Activated CD4-positive, alpha-beta T cell treated with anti-CD3 and anti-CD28 coated beads, Interleukin-2, amount 10 ng/mL, durations not matched to agents 7 days and 5 days (primary cell): ENCODE measurements at regions not wholly inside any gene's neighbourhood (a gene's known extent, or its start where the extent isn't known, plus 50 kb on each side); places are given as distances from the start of the nearest gene placed in this dataset.

Experiments used
- CTCF ChIA-PET: fragments of 350-600 bp; sonication (Branson Sonifier 250); formaldehyde crosslinking; loops from one replicate; lab custom pipeline; 2021; ENCODE audit warnings: antibody characterized with exemption; lab: Charles Lee
- POLR2A ChIA-PET: fragments of 350-600 bp; sonication (Branson Sonifier 250); formaldehyde crosslinking; loops from one replicate; lab custom pipeline; 2021; ENCODE audit warnings: antibody characterized with exemption; lab: Charles Lee
- DNase-seq: peaks from one replicate; pipeline ENCODE4 v3.0.0-alpha.2; 2020
- H3K27ac Mint-ChIP-seq: one replicate; pipeline ENCODE4 v1.8.0; 2021; ENCODE audit warnings: mild to moderate bottlenecking, moderate library complexity, mixed read lengths
- H3K27me3 Mint-ChIP-seq: one replicate; pipeline ENCODE4 v1.8.0; 2021; ENCODE audit warnings: mixed read lengths
- H3K36me3 Mint-ChIP-seq: one replicate; pipeline ENCODE4 v1.8.0; 2021; ENCODE audit warnings: low read depth, mixed read lengths
- H3K4me1 Mint-ChIP-seq: one replicate; pipeline ENCODE4 v1.8.0; 2021; ENCODE audit warnings: mixed read lengths
- H3K4me3 Mint-ChIP-seq: one replicate; pipeline ENCODE4 v1.8.0; 2021; ENCODE audit warnings: mild to moderate bottlenecking, moderate library complexity, mixed read lengths
- H3K9me3 Mint-ChIP-seq: one replicate; pipeline ENCODE4 v1.8.0; 2021; ENCODE audit warnings: mixed read lengths

GRCh38 chr4:14267373-14268060 lies 640.0 kb upstream of the BOD1L1 start:
- H3K4me1 Mint-ChIP-seq: peaks cover 6% of the 10 kb centered on the region
- H3K4me3 Mint-ChIP-seq: no peak overlapping the region
- ChIA-PET POLR2A (no interaction called here), CTCF (no interaction called here)
- H3K27me3 Mint-ChIP-seq: no peaks in the 10 kb centered on the region
- H3K36me3 Mint-ChIP-seq: no peaks in the 10 kb centered on the region
- no peak overlapping the region for H3K27ac Mint-ChIP-seq
- H3K9me3 Mint-ChIP-seq: peaks cover 2% of the 10 kb centered on the region
- DNase-seq: no peak

DNA sequence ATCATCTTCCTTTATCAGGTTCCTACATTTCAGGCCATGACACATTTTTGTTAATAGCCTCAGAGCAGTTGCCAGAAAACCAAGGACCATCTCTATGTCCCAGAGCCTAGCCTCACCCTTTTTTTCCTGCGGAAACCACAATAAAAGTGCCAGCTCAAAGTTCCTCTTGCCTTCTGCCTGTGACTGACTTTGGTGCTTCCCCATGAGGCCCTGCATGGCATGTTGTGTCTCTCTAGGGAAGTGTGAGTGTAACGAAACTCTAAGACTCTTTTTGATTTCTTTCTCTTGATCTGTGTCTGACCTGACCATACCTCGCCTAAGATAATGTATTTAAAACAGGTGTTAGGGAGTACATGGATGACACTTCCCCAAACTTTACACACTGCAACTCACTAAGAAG lies 642.3 kb upstream of the BOD1L1 start:
- ChIA-PET CTCF (no interaction called here), POLR2A (no interaction called here)
- Mint-ChIP-seq H3K36me3 (no peaks in the 10 kb centered on the region), H3K9me3 (peaks cover 2% of the 10 kb centered on the region), H3K4me1 (peaks cover 6% of the 10 kb centered on the region), H3K27me3 (no peaks in the 10 kb centered on the region), H3K27ac (no peak overlapping the region), H3K4me3 (no peak overlapping the region)
- DNase-seq: no peak

DNA sequence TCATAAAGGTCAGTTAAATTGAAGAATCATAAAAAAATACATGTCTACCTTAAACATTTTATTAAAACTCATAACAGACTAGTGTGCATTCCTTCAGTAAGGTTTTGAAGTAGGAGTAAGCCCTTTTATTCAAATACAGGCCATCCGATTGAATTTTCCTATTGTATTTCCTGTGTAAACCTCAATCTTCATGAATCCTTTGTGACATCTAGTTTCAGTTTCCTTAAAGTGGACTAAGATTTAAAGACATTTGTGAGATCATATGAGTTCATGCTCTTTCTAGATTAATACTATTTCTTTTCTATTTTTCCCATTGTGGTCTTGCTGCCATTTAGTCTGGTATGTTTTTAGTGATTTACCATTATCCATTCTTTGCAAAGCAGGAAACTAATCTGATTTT lies 644.7 kb upstream of the BOD1L1 start:
- H3K36me3 Mint-ChIP-seq: no peaks in the 10 kb centered on the region
- H3K4me3 Mint-ChIP-seq: no peak overlapping the region
- DNase-seq: no peak
- H3K27ac Mint-ChIP-seq: no peak overlapping the region
- no peaks in the 10 kb centered on the region for H3K27me3 Mint-ChIP-seq
- peaks cover 2% of the 10 kb centered on the region for H3K9me3 Mint-ChIP-seq
- CTCF ChIA-PET: no interaction called here
- POLR2A ChIA-PET: no interaction called here
- peaks cover 6% of the 10 kb centered on the region for H3K4me1 Mint-ChIP-seq

DNA sequence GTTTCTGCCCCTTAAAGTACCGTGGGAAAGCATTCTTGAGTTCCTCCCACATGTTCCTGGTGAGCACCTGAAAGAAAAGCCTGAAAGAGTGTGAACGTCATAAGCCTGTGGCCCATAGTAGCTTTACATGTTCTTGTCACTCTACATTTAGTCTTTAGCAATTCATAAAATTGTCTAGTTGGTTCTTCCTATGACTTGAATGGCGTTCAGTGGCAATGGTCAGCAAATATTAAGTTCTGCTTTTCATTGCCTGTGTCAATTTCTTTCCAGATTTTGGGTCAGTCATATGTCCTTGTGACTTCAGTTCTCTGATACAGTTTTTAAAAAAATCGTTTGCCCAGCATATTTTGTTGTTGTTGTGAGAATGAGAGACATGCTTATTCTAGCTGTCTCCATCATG lies 650.0 kb upstream of the BOD1L1 start:
- no peak for DNase-seq
- Mint-ChIP-seq H3K4me3 (no peak overlapping the region), H3K4me1 (no peaks in the 10 kb centered on the region), H3K27me3 (no peaks in the 10 kb centered on the region), H3K36me3 (no peaks in the 10 kb centered on the region), H3K9me3 (no peaks in the 10 kb centered on the region), H3K27ac (no peak overlapping the region)
- ChIA-PET CTCF (interaction anchor here (0.6 kb wide), 1 partner anchor 28 kb away, joined by 3 read pairs; no protein-coding TSS in a partner anchor), POLR2A (no interaction called here)

GRCh38 chr4:14280567-14280966 lies 653.0 kb upstream of the BOD1L1 start:
- H3K9me3 Mint-ChIP-seq: no peaks in the 10 kb centered on the region
- no peak overlapping the region for H3K27ac Mint-ChIP-seq
- no peak for DNase-seq
- H3K27me3 Mint-ChIP-seq: no peaks in the 10 kb centered on the region
- no peak overlapping the region for H3K4me3 Mint-ChIP-seq
- H3K4me1 Mint-ChIP-seq: no peaks in the 10 kb centered on the region
- ChIA-PET POLR2A (no interaction called here), CTCF (no interaction called here)
- H3K36me3 Mint-ChIP-seq: no peaks in the 10 kb centered on the region

- no peaks in the 10 kb centered on the region for H3K4me1 Mint-ChIP-seq
- DNase-seq: no peak
- no peak overlapping the region for H3K4me3 Mint-ChIP-seq
- H3K9me3 Mint-ChIP-seq: no peaks in the 10 kb centered on the region
- H3K36me3 Mint-ChIP-seq: no peaks in the 10 kb centered on the region
- H3K27ac Mint-ChIP-seq: no peak overlapping the region
- no peaks in the 10 kb centered on the region for H3K27me3 Mint-ChIP-seq
- ChIA-PET POLR2A (no interaction called here), CTCF (no interaction called here)
Observed at GRCh38 chr4:14284578-14284977, 657.1 kb upstream of the BOD1L1 start.

DNA sequence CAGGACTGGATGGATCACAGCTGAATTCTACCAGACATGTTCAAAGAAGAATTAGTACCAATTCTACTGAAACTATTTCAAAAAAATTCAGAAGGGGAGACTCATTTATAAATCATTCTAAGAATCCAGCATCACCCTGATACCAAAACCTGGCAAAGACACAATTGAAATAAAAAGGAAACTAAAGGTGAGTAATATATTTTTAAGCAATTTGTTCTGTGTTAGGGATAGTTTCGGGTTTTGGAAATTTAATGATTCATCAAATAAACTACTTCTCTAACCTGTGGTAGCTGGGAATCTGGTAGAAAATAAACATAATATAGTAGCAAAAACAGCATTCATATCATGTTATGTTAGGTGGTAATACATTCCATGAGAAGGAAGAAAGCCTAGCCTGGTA lies 662.2 kb upstream of the BOD1L1 start:
- ChIA-PET CTCF (no interaction called here), POLR2A (no interaction called here)
- Mint-ChIP-seq H3K27ac (no peak overlapping the region), H3K9me3 (no peaks in the 10 kb centered on the region), H3K36me3 (no peaks in the 10 kb centered on the region), H3K27me3 (no peaks in the 10 kb centered on the region), H3K4me3 (no peak overlapping the region), H3K4me1 (no peaks in the 10 kb centered on the region)
- no peak for DNase-seq

DNA sequence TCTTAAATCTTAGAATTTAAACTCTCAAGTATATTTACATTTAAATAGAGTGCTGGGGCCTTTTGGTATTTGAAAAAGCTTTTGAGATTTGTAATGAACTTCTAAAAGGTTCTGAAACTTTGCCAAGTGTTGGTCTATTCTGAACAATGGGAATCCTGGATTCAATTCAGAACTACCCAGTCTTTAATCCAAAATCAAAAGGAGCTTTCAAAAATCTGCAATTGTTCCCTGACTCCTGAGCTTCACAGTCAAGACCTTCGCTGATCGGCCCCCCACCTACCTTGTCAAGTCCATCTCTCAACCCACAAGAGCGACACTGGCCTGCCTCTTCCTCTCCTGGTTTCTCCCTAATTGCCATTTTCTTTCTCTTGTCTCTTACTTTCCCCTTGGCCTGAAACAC lies 666.1 kb upstream of the BOD1L1 start:
- CTCF ChIA-PET: interaction anchor here (0.6 kb wide), 1 partner anchor 12 kb away, joined by 3 read pairs; no protein-coding TSS in a partner anchor
- Mint-ChIP-seq H3K27me3 (no peaks in the 10 kb centered on the region), H3K4me3 (no peak overlapping the region), H3K36me3 (no peaks in the 10 kb centered on the region), H3K9me3 (no peaks in the 10 kb centered on the region), H3K27ac (no peak overlapping the region), H3K4me1 (no peaks in the 10 kb centered on the region)
- DNase-seq: no peak
- POLR2A ChIA-PET: no interaction called here

- no peak for DNase-seq
- POLR2A ChIA-PET: no interaction called here
- H3K4me3 Mint-ChIP-seq: no peak overlapping the region
- H3K27me3 Mint-ChIP-seq: no peaks in the 10 kb centered on the region
- no peaks in the 10 kb centered on the region for H3K4me1 Mint-ChIP-seq
- no peaks in the 10 kb centered on the region for H3K9me3 Mint-ChIP-seq
- CTCF ChIA-PET: no interaction called here
- H3K27ac Mint-ChIP-seq: no peak overlapping the region
- H3K36me3 Mint-ChIP-seq: no peaks in the 10 kb centered on the region
Observed at GRCh38 chr4:14294611-14295010, 667.1 kb upstream of the BOD1L1 start.

DNA sequence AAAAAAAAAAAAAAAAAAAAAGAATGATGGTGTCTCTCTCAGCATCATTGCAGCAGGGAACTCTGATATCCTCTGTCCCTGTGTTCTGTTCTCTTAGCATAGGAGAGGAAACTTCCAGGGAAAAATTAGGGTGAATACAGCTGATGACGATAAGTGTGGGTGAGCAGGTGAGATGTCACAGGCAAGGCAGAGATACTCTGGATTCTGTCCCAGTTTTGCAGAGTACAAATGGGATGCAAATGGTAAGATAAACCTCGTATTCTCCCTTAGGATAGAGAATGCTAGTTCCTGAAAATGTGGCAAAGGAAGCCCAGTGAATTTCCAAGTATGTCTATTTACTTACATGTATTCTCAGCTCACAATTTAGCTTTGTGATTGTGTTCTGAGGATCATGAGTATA lies 671.6 kb upstream of the BOD1L1 start:
- no peak overlapping the region for H3K4me3 Mint-ChIP-seq
- no peak overlapping the region for H3K27ac Mint-ChIP-seq
- CTCF ChIA-PET: interaction anchor here (1.1 kb wide), 1 partner anchor 20 kb away, joined by 4 read pairs; no protein-coding TSS in a partner anchor
- no peaks in the 10 kb centered on the region for H3K4me1 Mint-ChIP-seq
- no peaks in the 10 kb centered on the region for H3K36me3 Mint-ChIP-seq
- no peaks in the 10 kb centered on the region for H3K9me3 Mint-ChIP-seq
- no peaks in the 10 kb centered on the region for H3K27me3 Mint-ChIP-seq
- no peak for DNase-seq
- POLR2A ChIA-PET: no interaction called here

GRCh38 chr4:14302021-14302420 lies 674.5 kb upstream of the BOD1L1 start:
- Mint-ChIP-seq H3K27me3 (no peaks in the 10 kb centered on the region), H3K9me3 (no peaks in the 10 kb centered on the region), H3K4me3 (no peak overlapping the region), H3K36me3 (no peaks in the 10 kb centered on the region), H3K27ac (no peak overlapping the region), H3K4me1 (no peaks in the 10 kb centered on the region)
- ChIA-PET CTCF (no interaction called here), POLR2A (no interaction called here)
- DNase-seq: no peak

- ChIA-PET CTCF (no interaction called here), POLR2A (no interaction called here)
- Mint-ChIP-seq H3K4me3 (no peak overlapping the region), H3K27me3 (no peaks in the 10 kb centered on the region), H3K36me3 (no peaks in the 10 kb centered on the region), H3K27ac (no peak overlapping the region), H3K4me1 (no peaks in the 10 kb centered on the region), H3K9me3 (no peaks in the 10 kb centered on the region)
- no peak for DNase-seq
Observed at GRCh38 chr4:14303856-14304255, 676.3 kb upstream of the BOD1L1 start.

DNA sequence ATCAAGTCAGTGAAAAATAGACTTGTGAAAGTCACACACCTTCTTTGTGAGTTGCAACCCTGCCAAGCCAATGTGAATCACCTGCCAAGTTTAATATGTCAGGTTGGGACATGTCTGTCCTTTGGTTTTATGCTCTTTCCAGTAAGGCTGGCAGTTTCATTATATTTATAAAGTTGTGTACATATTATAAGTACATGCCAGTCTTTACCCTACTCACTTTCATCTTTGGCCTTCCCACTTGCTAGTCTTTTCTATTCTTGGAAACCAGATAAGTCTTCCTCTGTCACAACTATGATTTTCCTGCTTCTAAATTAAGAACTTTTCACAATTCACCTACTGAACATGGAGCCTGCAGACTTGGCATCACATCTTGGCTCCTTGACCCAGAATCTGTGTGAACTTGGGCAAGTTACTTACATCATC lies 680.7 kb upstream of the BOD1L1 start:
- H3K27me3 Mint-ChIP-seq: no peaks in the 10 kb centered on the region
- no peaks in the 10 kb centered on the region for H3K36me3 Mint-ChIP-seq
- no peak overlapping the region for H3K4me3 Mint-ChIP-seq
- ChIA-PET CTCF (no interaction called here), POLR2A (no interaction called here)
- no peak overlapping the region for H3K27ac Mint-ChIP-seq
- no peak for DNase-seq
- H3K9me3 Mint-ChIP-seq: no peaks in the 10 kb centered on the region
- no peaks in the 10 kb centered on the region for H3K4me1 Mint-ChIP-seq

DNA sequence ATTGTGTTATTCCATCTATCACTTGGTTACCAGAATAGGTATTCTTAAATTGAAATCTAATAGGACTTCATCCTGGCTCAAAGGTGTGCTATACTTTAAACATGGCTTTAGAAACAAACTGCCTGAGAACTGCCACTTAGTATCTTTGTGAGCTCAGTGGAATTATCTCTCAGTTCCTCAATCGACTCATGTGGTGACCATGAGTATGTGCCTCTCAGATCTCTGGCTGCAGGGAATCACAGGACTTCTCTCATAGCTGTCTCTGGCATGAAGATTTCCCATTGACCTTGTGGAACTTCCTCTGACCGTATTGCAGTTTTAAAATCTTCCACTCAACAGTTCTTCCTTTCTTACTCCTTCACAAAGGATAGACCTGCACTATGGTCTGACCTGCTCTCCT lies 681.9 kb upstream of the BOD1L1 start:
- no peak overlapping the region for H3K27ac Mint-ChIP-seq
- H3K4me1 Mint-ChIP-seq: no peaks in the 10 kb centered on the region
- H3K9me3 Mint-ChIP-seq: no peaks in the 10 kb centered on the region
- ChIA-PET CTCF (interaction anchor here (0.6 kb wide), 1 partner anchor 33 kb away, joined by 3 read pairs; no protein-coding TSS in a partner anchor), POLR2A (no interaction called here)
- no peaks in the 10 kb centered on the region for H3K36me3 Mint-ChIP-seq
- H3K27me3 Mint-ChIP-seq: no peaks in the 10 kb centered on the region
- no peak for DNase-seq
- no peak overlapping the region for H3K4me3 Mint-ChIP-seq
